Muscle of arm (tissue), 1 donor: ENCODE measurements at regions not wholly inside any gene's neighbourhood (a gene's known extent, or its start where the extent isn't known, plus 50 kb on each side); places are given as distances from the start of the nearest gene placed in this dataset.

ENCODE experiments used
- DNase-seq: peaks from one replicate; pipeline ENCODE4 v3.0.0-alpha.2; 2013

DNA sequence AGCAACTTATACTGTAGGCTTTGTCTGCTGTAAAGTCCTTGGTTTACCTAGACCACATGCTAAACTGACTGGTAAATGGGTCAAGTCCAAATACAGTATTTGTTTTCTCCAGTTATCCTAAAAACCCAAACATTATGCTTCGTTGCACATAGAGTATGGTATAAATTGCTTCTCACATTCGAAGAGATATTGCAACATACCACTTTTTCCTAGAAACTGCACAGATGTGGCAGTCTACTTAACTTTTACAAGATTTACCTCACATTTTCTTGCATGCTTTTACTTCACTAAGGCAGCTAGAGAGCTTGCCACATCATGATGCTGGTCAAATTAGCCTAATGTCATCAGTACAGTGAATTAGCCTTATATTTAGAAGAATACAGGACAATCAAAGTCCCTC, 66.0 kb upstream of the SCN7A start:
- no peak for DNase-seq

DNA sequence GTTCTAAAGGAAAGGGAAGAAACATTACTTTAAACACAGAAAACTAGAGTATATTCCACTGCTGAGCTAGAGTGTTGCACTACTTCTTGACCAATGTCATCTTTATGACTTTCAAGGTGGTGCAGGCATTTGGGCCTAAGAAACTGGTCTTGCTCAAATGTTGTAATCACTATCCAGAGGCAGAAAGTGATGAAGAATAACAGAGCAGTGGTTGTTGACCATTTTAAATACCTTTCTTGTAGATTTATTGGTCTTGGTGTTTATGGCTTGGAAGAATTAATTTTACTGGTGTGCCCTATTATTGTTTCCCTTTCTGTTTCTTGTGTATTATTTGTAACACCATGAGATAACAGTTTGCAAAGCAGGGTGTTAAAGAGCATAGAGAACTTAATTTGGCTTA, 56.9 kb upstream of the SCN7A start:
- no peak for DNase-seq

GRCh38 chr2:166545473-166545872, 51.4 kb upstream of the SCN7A start:
- DNase-seq = no peak
